ENCODE measurements at regions not wholly inside any gene's neighbourhood (a gene's known extent, or its start where the extent isn't known, plus 50 kb on each side); places are given as distances from the start of the nearest gene placed in this dataset.

- Histone ChIP-seq H3K36me3 (no peaks in the 10 kb centered on the region), H3K27me3 (ENCODE audit: insufficient read depth, low read depth, severe bottlenecking) (no peaks in the 10 kb centered on the region), H3K27ac (0 out of 2 replicates have a peak overlapping the region, but pooled peaks have one; percentile 15), H3K9me3 (ENCODE audit: severe bottlenecking) (no peaks in the 10 kb centered on the region), H3K4me3 (ENCODE audit: low read depth, low read length) (no peak overlapping the region)
- DNase-seq: peak; percentile 52
- no peak for TF ChIP-seq CTCF (IDR thresholded peaks at IDR 0.05; ENCODE audit: low read depth, low read length)
Observed at GRCh38 chr1:5430911-5431697, 561.1 kb downstream of the NPHP4 start.

GRCh38 chr1:5430136-5430535 lies 562.1 kb downstream of the NPHP4 start:
- Histone ChIP-seq H3K36me3 (no peaks in the 10 kb centered on the region), H3K4me3 (ENCODE audit: low read depth, low read length) (no peak overlapping the region), H3K27ac (no peak overlapping the region), H3K9me3 (ENCODE audit: severe bottlenecking) (no peaks in the 10 kb centered on the region), H3K27me3 (ENCODE audit: insufficient read depth, low read depth, severe bottlenecking) (no peaks in the 10 kb centered on the region)
- DNase-seq: no peak
- no peak for TF ChIP-seq CTCF (IDR thresholded peaks at IDR 0.05; ENCODE audit: low read depth, low read length)

GRCh38 chr1:5428351-5428750 lies 563.9 kb downstream of the NPHP4 start:
- TF ChIP-seq CTCF (IDR thresholded peaks at IDR 0.05; ENCODE audit: low read depth, low read length): no peak
- no peak overlapping the region for H3K4me3 ChIP-seq (ENCODE audit: low read depth, low read length)
- no peak for DNase-seq
- H3K27me3 ChIP-seq (ENCODE audit: insufficient read depth, low read depth, severe bottlenecking): no peaks in the 10 kb centered on the region
- no peaks in the 10 kb centered on the region for H3K9me3 ChIP-seq (ENCODE audit: severe bottlenecking)
- H3K36me3 ChIP-seq: no peaks in the 10 kb centered on the region
- H3K27ac ChIP-seq: no peak overlapping the region

GRCh38 chr1:5427026-5427613 lies 565.1 kb downstream of the NPHP4 start:
- TF ChIP-seq CTCF (IDR thresholded peaks at IDR 0.05; ENCODE audit: low read depth, low read length): peak; percentile 79
- Histone ChIP-seq H3K27ac (no peak overlapping the region), H3K36me3 (no peaks in the 10 kb centered on the region), H3K9me3 (ENCODE audit: severe bottlenecking) (no peaks in the 10 kb centered on the region), H3K27me3 (ENCODE audit: insufficient read depth, low read depth, severe bottlenecking) (no peaks in the 10 kb centered on the region), H3K4me3 (ENCODE audit: low read depth, low read length) (no peak overlapping the region)
- DNase-seq: peak; percentile 45

GRCh38 chr1:5424802-5425703 lies 567.2 kb downstream of the NPHP4 start:
- Histone ChIP-seq H3K9me3 (ENCODE audit: severe bottlenecking) (no peaks in the 10 kb centered on the region), H3K4me3 (ENCODE audit: low read depth, low read length) (no peak overlapping the region), H3K27ac (no peak overlapping the region), H3K27me3 (ENCODE audit: insufficient read depth, low read depth, severe bottlenecking) (no peaks in the 10 kb centered on the region), H3K36me3 (no peaks in the 10 kb centered on the region)
- TF ChIP-seq CTCF (IDR thresholded peaks at IDR 0.05; ENCODE audit: low read depth, low read length): no peak
- DNase-seq: no peak
